Gastrocnemius medialis (tissue), 4 donors: ENCODE measurements at regions not wholly inside any gene's neighbourhood (a gene's known extent, or its start where the extent isn't known, plus 50 kb on each side); places are given as distances from the start of the nearest gene placed in this dataset.

Source experiments
- POLR2A ChIP-seq, 2 donors: fragments of 450-650 bp; IDR thresholded peaks; one replicate each; pipeline ENCODE4 v1.6.1; 2017; ENCODE audit warnings: antibody characterized with exemption in 2 of 2, mild to moderate bottlenecking in 2 of 2, moderate library complexity in 2 of 2
- TF ChIP-seq, protein P1 (sequence below), 5 experiments: fragments of 450-650 bp in 3 of 5; fragments of 200-600 bp in 2 of 5; sonication (generic) in 2 of 5; IDR thresholded peaks in 4 of 5; conservative IDR thresholded peaks in 1 of 5; 1 replicate in 4 of 5; 2 replicates in 1 of 5; pipeline ENCODE4 v1.5.1; 2016 to 2019; ENCODE audit warnings: antibody characterized with exemption in 5 of 5, mild to moderate bottlenecking in 3 of 5, moderate library complexity in 3 of 5

DNA sequence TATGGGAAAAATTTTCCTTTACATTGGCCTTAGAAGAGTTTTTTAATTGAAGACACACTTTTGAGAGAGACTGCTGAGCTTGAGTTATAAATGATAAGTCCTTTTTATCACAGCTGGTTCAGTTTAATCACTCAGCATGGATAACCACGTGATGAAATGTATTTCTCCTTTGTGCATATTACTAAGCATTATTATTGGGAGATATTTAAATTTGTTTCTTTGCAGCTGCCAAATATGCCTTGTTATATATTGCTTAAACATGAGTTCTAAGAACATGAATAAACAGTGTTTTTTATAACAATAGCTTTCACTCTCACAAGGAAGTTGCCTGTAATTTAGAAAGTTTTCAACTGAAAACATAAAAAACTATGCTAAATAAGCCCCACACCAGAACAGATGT is 293.5 kb upstream of the LRFN5 start:
- TF ChIP-seq, protein P1, sequence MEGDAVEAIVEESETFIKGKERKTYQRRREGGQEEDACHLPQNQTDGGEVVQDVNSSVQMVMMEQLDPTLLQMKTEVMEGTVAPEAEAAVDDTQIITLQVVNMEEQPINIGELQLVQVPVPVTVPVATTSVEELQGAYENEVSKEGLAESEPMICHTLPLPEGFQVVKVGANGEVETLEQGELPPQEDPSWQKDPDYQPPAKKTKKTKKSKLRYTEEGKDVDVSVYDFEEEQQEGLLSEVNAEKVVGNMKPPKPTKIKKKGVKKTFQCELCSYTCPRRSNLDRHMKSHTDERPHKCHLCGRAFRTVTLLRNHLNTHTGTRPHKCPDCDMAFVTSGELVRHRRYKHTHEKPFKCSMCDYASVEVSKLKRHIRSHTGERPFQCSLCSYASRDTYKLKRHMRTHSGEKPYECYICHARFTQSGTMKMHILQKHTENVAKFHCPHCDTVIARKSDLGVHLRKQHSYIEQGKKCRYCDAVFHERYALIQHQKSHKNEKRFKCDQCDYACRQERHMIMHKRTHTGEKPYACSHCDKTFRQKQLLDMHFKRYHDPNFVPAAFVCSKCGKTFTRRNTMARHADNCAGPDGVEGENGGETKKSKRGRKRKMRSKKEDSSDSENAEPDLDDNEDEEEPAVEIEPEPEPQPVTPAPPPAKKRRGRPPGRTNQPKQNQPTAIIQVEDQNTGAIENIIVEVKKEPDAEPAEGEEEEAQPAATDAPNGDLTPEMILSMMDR (IDR thresholded peaks at IDR 0.05 in 4 of 5, conservative IDR thresholded peaks at IDR 0.05 in 1 of 5) = no peak
- no peak for TF ChIP-seq POLR2A (IDR thresholded peaks at IDR 0.05)
